ENCODE measurements at regions not wholly inside any gene's neighbourhood (a gene's known extent, or its start where the extent isn't known, plus 50 kb on each side); places are given as distances from the start of the nearest gene placed in this dataset.

- H3K4me2 ChIP-seq (ENCODE audit: low read length) = no peak overlapping the region
- no peaks in the 10 kb centered on the region for H3K36me3 ChIP-seq (ENCODE audit: control insufficient read depth, low read length)
- TF ChIP-seq EZH2phosphoT487 (IDR thresholded peaks at IDR 0.05; ENCODE audit: borderline replicate concordance, low read length) (no peak), CTCF (IDR thresholded peaks at IDR 0.05; ENCODE audit: low read depth, low read length, poor library complexity, severe bottlenecking) (no peak)
- no peak overlapping the region for H3K4me3 ChIP-seq (ENCODE audit: low read length)
- no peaks in the 10 kb centered on the region for H3K9me3 ChIP-seq (ENCODE audit: control insufficient read depth, insufficient read depth, low read length)
- no peaks in the 10 kb centered on the region for H3K79me2 ChIP-seq (ENCODE audit: control insufficient read depth, low read length)
- no peaks in the 10 kb centered on the region for H3K4me1 ChIP-seq (ENCODE audit: control insufficient read depth, low read length)
- no peaks in the 10 kb centered on the region for H3K27me3 ChIP-seq (ENCODE audit: control insufficient read depth, low read length)
- no peaks in the 10 kb centered on the region for H3K9me2 ChIP-seq (replicated peaks; ENCODE audit: control insufficient read depth, low read length)
- no peaks in the 10 kb centered on the region for H4K20me1 ChIP-seq (ENCODE audit: control insufficient read depth, insufficient read depth, low read depth, low read length)
- H3K27ac ChIP-seq (ENCODE audit: low read depth, low read length) = no peak overlapping the region
- H3F3A ChIP-seq (ENCODE audit: control insufficient read depth, insufficient read depth) = no peaks in the 10 kb centered on the region
These were observed 355.3 kb downstream of the ARL4A start for GRCh38 chr7:13042605-13043236.

GRCh38 chr7:13044309-13044708 is 356.9 kb downstream of the ARL4A start:
- Histone ChIP-seq H3K4me2 (ENCODE audit: low read length) (no peak overlapping the region), H4K20me1 (ENCODE audit: control insufficient read depth, insufficient read depth, low read depth, low read length) (no peaks in the 10 kb centered on the region), H3K4me3 (ENCODE audit: low read length) (no peak overlapping the region), H3F3A (ENCODE audit: control insufficient read depth, insufficient read depth) (no peaks in the 10 kb centered on the region), H3K9me2 (replicated peaks; ENCODE audit: control insufficient read depth, low read length) (no peaks in the 10 kb centered on the region), H3K27me3 (ENCODE audit: control insufficient read depth, low read length) (no peaks in the 10 kb centered on the region), H3K36me3 (ENCODE audit: control insufficient read depth, low read length) (no peaks in the 10 kb centered on the region), H3K27ac (ENCODE audit: low read depth, low read length) (no peak overlapping the region), H3K9me3 (ENCODE audit: control insufficient read depth, insufficient read depth, low read length) (no peaks in the 10 kb centered on the region), H3K4me1 (ENCODE audit: control insufficient read depth, low read length) (no peaks in the 10 kb centered on the region), H3K79me2 (ENCODE audit: control insufficient read depth, low read length) (no peaks in the 10 kb centered on the region)
- TF ChIP-seq CTCF (IDR thresholded peaks at IDR 0.05; ENCODE audit: low read depth, low read length, poor library complexity, severe bottlenecking) (no peak), EZH2phosphoT487 (IDR thresholded peaks at IDR 0.05; ENCODE audit: borderline replicate concordance, low read length) (no peak)

- Histone ChIP-seq H3K27ac (ENCODE audit: low read depth, low read length) (no peak overlapping the region), H3F3A (ENCODE audit: control insufficient read depth, insufficient read depth) (no peaks in the 10 kb centered on the region), H3K4me3 (ENCODE audit: low read length) (no peak overlapping the region), H3K4me1 (ENCODE audit: control insufficient read depth, low read length) (no peaks in the 10 kb centered on the region), H3K27me3 (ENCODE audit: control insufficient read depth, low read length) (no peaks in the 10 kb centered on the region), H3K79me2 (ENCODE audit: control insufficient read depth, low read length) (no peaks in the 10 kb centered on the region), H3K9me2 (replicated peaks; ENCODE audit: control insufficient read depth, low read length) (no peaks in the 10 kb centered on the region), H3K4me2 (ENCODE audit: low read length) (no peak overlapping the region), H3K9me3 (ENCODE audit: control insufficient read depth, insufficient read depth, low read length) (no peaks in the 10 kb centered on the region), H4K20me1 (ENCODE audit: control insufficient read depth, insufficient read depth, low read depth, low read length) (no peaks in the 10 kb centered on the region), H3K36me3 (ENCODE audit: control insufficient read depth, low read length) (no peaks in the 10 kb centered on the region)
- no peak for TF ChIP-seq EZH2phosphoT487 (IDR thresholded peaks at IDR 0.05; ENCODE audit: borderline replicate concordance, low read length)
- TF ChIP-seq CTCF (IDR thresholded peaks at IDR 0.05; ENCODE audit: low read depth, low read length, poor library complexity, severe bottlenecking) = no peak
These were observed 359.6 kb downstream of the ARL4A start for GRCh38 chr7:13047061-13047460.

Data from DOHH2 (cell line).